NCI-H1105 (cell line): ENCODE measurements at regions not wholly inside any gene's neighbourhood (a gene's known extent, or its start where the extent isn't known, plus 50 kb on each side); places are given as distances from the start of the nearest gene placed in this dataset.
"Not testable (repeated sequence)": the region's sequence is repeated elsewhere in the genome, so short reads cannot be mapped to it uniquely, and the experiment has no call there.

ENCODE experiments used
- DNase-seq: peaks from one replicate; lab custom pipeline; 2025; lab: John Stamatoyannopoulos, UW

DNA sequence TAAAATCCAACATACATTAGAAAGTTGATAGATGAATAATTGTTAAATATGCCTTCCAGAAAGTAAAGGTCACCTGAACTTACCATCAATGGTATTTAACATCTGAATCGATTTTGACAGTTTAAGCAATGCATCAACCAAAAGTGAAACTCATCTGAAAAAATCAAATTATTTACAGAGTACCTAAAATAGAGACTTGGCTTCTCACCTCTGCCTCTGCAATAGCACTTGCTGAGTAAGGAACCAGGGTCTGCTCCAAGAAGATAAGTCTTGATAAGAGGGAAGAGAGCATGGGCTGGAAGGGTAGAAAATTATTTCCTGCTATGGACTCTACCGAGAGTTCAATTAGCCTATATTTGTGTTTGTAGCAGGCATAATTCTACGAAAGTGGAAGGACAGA, 868.3 kb downstream of the STIM2 start:
- DNase-seq, result no peak

DNA sequence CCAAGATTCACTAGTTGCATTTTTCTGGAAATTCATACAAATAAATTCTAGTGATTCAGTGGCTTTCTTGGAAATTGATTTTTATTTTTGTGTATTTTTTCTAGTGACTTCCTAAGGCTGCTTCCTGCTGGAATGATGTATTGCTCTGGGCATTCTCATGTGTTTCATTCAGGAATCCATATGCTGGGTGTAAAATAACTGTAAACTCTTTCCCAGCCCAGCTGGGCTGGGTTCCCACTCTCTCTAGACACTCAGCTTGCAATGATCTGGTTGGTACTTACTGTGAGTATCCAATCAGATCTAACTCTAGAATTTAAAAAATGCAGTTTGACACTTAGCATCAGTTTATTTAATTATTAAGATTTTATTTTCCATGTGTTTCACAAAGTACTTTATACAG, 882.2 kb downstream of the STIM2 start:
- DNase-seq, result no peak

- no peak for DNase-seq
Measured at GRCh38 chr4:27759611-27760575, 899.3 kb downstream of the STIM2 start.

DNA sequence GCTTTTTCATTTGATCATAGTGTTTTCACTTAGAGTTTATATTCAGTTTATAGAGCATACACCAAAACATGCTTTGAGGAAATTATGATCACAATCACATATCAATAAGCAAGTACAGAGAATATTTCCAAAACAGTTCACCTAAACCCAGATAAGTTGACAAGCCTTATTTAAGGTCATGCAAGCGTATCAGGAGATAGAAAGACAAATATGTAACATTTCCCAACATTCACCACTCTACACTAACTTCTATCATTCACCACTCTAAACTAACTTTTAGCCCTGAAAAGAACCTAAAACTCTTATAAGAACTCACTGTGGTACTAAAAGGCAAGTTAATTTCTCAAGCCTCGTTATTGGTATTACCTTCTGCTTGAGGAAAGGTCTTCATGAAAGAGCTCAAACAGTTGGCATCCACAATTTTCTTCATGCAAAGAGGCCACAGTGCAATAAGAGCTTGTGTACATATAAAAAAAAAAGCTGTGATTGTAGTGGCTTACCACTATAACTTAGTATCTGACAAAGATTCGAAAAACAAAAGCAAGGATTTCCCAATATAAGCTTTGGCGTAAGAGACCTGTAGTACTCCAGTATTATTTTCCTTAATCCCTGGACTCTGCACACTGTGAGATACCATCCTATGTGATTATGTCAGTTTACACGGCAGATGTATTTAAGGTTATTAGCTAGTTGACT, 903.3 kb downstream of the STIM2 start:
- DNase-seq, result no peak

DNA sequence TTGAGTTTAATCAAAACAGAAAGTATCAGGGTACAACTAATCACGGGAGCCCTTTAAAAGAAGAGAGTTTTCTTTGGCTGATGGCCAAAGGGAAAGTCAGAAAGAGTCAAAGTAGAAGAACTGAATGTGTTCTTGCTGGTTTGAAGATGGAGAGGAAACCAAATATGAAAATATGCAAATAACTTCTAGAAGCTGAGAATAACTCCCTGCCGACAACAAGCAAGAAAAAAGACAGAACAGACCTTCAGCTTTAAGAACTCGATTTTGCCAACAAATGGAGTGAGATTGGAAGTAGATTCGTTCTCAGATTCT, 903.8 kb downstream of the STIM2 start:
- DNase-seq, result no peak

- DNase-seq, result no peak
Measured at GRCh38 chr4:27770895-27771294, 910.3 kb downstream of the STIM2 start.

DNA sequence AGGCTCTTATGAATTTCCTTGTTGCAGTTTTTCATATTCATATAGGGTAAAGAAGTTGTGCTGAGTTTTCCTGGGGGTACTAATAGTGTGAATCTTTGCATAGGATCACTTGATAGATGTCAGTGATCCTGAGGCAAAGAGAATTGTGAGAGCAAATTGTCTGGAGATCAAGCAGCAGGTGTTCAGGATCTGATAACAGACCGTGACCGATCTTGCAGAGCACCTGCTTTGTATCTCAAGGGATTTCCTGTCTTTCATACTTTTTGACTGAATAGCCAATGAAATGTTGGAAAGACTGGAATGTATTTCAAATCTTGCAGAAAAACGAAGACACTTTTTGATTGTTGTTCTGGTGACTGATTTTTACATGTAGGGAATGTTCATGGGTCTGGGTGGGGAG, 914.5 kb downstream of the STIM2 start:
- no peak for DNase-seq

DNA sequence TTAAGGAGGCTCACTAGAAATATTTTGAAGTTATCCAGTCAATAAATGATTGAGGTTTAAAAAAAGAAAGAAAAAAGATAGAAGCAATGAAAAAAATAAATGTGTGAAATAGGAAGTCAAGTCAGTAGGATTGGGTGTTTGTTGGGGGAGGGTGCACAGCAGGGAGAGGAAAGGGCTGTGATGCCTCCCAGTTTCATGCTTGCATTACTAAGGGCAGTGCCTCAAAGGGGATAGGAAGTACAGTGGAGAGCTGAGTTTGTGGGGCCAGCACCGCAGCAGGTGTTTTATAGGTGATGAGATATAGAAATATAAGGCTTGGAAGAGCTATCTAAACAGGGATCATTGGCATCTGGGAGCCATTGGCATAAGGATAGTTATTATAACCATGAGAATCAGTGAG, 919.2 kb downstream of the STIM2 start:
- no peak for DNase-seq

DNA sequence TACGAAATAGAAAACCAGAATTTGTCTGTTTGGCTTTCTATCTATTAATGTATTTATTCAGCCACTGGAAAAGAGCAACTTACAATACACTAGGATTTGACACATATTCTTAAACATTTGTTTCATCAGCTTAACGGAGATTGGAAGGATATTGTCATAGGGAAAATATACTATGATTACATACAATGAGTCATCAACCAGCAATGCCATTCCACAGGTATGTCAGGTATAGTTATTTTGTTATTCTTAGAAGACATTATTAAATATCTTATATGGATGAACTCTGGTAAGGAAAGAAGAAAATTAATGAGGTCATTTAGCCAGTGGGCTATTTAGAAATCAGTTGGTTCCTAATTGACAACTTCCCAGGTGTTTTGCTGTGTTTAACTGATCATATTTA, 926.6 kb downstream of the STIM2 start:
- no peak for DNase-seq

DNA sequence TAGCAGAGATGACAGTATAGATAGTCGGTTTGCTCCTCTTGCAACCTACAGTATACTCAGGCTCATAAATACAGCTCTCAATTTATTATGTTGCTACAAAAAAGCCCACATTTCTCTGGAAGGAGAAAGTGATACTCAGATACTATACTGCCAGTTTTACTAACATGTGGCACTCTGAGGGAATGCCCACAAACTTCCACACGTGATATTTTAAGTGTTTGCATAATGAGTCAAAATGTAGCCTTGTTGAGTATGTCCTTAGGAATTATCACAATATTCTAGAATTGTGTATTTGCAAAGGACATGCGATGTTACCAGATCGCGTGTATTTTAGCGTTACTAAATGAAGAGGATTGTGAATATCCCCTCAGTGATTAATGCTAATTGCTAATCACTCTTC, 929.1 kb downstream of the STIM2 start:
- no peak for DNase-seq

GRCh38 chr4:27790911-27791310, 930.3 kb downstream of the STIM2 start:
- DNase-seq, result no peak

GRCh38 chr4:27791640-27792039, 931.0 kb downstream of the STIM2 start:
- DNase-seq, result no peak

- no peak for DNase-seq
Measured at GRCh38 chr4:27807207-27807606, 946.6 kb downstream of the STIM2 start.

- no peak for DNase-seq
Measured at GRCh38 chr4:27811948-27812347, 951.3 kb downstream of the STIM2 start.

DNA sequence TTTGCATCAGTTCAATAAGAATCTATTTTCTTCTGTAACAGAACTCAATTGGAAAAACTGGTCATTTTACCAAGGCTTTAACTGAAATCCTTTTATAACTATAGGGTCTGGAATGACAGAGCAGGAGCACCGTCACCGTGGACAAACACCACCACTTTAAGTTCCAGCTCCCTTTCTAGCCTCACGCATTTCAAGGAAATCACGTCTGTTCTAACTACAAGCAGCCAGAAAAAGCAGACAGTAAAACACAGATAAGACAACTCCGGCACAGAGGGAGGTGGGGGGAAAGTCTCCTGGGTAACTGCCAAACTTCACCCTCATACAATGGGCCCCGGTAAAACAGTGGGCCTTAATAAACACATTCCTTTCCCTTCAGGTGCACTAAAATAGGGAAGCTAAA, 952.6 kb downstream of the STIM2 start:
- DNase-seq, result not testable (repeated sequence)

DNA sequence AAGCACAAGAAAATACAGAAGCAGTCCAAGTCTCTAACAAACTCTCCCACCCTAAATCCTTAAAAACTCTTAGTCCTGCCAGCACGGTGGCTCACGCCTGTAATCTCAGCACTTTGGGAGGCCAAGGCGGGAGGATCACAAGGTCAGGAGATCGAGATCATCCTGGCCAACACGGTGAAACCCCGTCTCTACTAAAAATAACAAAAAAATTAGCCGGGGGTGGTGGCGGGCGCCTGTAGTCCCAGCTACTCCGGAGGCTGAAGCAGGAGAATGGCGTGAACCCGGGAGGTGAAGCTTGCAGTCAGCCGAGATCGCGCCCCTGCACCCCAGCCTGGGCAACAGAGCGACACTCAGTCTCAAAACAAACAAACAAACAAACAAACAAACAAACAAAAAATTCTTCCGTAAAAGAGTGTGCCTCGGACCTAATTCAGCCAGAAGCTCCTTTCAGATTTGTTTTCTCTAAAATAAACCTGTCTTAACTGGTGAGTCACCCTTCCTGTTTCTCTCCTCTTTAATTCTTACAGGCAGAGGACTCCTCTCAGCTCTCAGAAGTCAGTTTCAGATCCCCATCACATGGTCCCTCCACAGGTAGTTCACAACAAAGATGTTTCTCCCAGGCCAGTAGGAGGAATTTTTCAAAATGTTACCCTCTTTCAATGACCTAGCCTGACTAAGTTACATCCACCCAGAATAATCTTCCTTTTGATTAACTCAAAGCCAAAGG, 953.2 kb downstream of the STIM2 start:
- not testable (repeated sequence) for DNase-seq

- DNase-seq, result no peak
Measured at GRCh38 chr4:27819246-27819645, 958.6 kb downstream of the STIM2 start.

DNA sequence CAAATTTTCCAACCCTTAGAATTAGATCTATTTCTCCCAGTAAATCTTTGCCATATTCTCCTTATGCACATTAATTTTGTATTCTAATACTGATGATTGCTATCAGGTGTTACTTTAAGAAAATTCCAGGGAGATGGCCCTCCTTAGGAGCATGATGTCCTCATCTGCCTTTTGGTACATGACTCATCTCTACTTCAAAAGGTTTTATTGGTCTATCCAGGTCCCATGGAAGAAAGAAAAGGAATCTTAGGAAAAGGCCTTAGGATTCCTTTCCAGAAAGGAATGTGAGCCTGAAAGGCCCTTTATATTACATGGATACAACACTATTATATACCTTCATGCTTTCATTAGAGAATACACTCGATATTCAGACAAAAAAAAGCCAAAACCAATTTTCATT, 968.2 kb downstream of the STIM2 start:
- DNase-seq, result no peak

DNA sequence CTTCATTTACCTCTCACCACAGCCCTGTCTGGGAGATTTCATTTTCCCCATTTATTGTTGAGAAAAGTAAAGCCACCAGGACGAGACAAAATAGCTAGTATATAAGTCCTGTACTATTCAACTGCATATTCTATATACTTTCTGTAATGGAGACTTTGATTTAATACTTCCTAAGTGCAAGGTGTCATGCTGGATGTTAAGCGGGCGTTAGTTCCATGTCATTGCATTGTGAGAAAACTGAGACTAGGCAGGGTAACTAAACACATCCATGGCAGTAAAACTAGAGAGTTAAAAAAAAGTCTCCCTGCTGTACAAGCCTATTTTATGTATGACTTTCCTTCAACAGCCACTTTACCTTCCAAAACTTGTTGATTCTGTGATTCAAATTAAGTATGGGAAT, 969.6 kb downstream of the STIM2 start:
- DNase-seq, result no peak

DNA sequence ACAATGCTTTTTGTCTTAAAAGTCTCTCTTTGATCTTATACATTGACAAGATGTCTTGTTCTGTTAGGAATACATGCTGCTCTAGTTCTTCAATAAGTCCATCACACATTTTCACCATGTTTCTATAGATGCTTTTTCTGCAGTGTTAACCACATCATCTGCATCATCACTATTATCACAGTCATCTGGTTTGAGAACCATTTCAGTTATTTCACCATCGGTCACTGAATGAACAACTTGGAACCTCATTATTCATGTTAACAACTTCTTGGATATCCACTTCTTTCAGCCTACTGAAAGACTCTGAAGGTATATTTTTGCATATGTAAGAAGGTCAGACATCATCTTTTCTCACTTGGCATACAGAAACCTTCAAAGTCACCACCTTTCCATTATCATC, 975.2 kb downstream of the STIM2 start:
- no peak for DNase-seq

- no peak for DNase-seq
Measured at GRCh38 chr4:27836523-27836922, 975.9 kb downstream of the STIM2 start.

- no peak for DNase-seq
Measured at GRCh38 chr4:27843776-27844175, 983.1 kb downstream of the STIM2 start.

- DNase-seq, result no peak
Measured at GRCh38 chr4:27844376-27844775, 983.7 kb downstream of the STIM2 start.
